OCI-LY7 (cell line): ENCODE measurements at regions not wholly inside any gene's neighbourhood (a gene's known extent, or its start where the extent isn't known, plus 50 kb on each side); places are given as distances from the start of the nearest gene placed in this dataset.

Experiments
- CTCF ChIP-seq: fragments of 200-600 bp; sonication (generic); conservative IDR thresholded peaks from 2 replicates; pipeline ENCODE4 v1.5.1; 2014; ENCODE audit warnings: mild to moderate bottlenecking, antibody characterized with exemption, low read length, moderate library complexity, mixed read lengths
- EZH2phosphoT487 ChIP-seq: fragments of 200-600 bp; sonication (generic); IDR thresholded peaks from 2 replicates; pipeline ENCODE4 v1.6.1; 2018; ENCODE audit warnings: low read depth, borderline replicate concordance, mild to moderate bottlenecking, mixed run types, antibody characterized with exemption, low read length, moderate library complexity, mixed read lengths

GRCh38 chr2:57408587-57408986 lies 638.0 kb upstream of the VRK2 start:
- TF ChIP-seq CTCF (no peak), EZH2phosphoT487 (no peak)
